K562 (cell line): ENCODE measurements at regions not wholly inside any gene's neighbourhood (a gene's known extent, or its start where the extent isn't known, plus 50 kb on each side); places are given as distances from the start of the nearest gene placed in this dataset.

ENCODE experiments used
- CTCF ChIP-seq, 3 experiments: IDR thresholded peaks in 2 of 3; conservative IDR thresholded peaks in 1 of 3; 2 replicates each; pipeline ENCODE4 v1.5.1; 2011 to 2012; ENCODE audit warnings: low read length in 3 of 3, mild to moderate bottlenecking in 3 of 3, control low read depth in 2 of 3, improper control_type of control experiment in 1 of 3, inconsistent platforms in 1 of 3, low read depth in 1 of 3, mixed read lengths in 1 of 3, moderate library complexity in 1 of 3; ENCODE audit not compliant: insufficient read depth in 2 of 3
- GABPA ChIP-seq: fragments of 200-800 bp; sonication (Bioruptor generic); conservative IDR thresholded peaks from 2 replicates; pipeline ENCODE4 v1.6.1; 2016; ENCODE audit warnings: low read depth, missing genetic modification characterization, missing compliant biosample characterization
- KDM5B ChIP-seq: fragments of 200-600 bp; sonication (generic); IDR thresholded peaks from 2 replicates; pipeline ENCODE4 v1.6.1; 2012; ENCODE audit warnings: low read depth, mild to moderate bottlenecking, moderate library complexity, low read length, control low read depth, inconsistent platforms; ENCODE audit not compliant: insufficient replicate concordance
- POLR2AphosphoS5 ChIP-seq: IDR thresholded peaks from 2 replicates; pipeline ENCODE4 v1.6.1; 2011; ENCODE audit warnings: mild to moderate bottlenecking, low read depth, low read length, moderate library complexity; ENCODE audit not compliant: control insufficient read depth, insufficient read depth
- UBTF ChIP-seq, 2 experiments: IDR thresholded peaks; 2 replicates each; pipeline ENCODE4 v1.6.1; 2012; ENCODE audit warnings: improper control_type of control experiment in 2 of 2, low read depth in 2 of 2, low read length in 2 of 2, borderline replicate concordance in 1 of 2
- TF ChIP-seq, protein P1 (sequence below): fragments of 250-450 bp; sonication (Bioruptor Pico); IDR thresholded peaks from 2 replicates; pipeline ENCODE4 v1.8.0; 2021; ENCODE audit warnings: moderate library complexity, mild to moderate bottlenecking, inconsistent platforms

DNA sequence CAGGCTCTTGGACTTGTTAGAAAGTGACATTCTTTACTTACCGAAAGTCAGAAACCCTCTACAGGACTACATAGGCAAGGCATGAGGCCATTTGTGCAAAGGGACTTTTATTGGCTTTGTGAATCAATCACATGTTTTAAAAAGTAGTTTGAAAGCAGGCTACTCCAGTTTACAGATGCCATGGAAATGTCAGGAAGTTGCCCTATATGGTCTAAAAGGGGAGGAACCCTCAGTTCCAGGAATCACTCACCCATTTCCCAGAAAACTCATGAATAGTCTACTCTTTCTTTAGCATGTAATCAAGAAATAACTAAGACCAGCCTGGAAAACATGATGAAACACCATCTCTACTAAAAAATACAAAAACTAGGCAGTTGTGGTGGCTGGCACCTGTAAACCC is 51.0 kb upstream of the MKRN3 start:
- TF ChIP-seq, protein P1, sequence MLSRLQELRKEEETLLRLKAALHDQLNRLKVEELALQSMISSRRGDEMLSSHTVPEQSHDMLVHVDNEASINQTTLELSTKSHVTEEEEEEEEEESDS (CRISPR knock-in tag), result no peak
- no peak for TF ChIP-seq GABPA (tag)
- no peak for TF ChIP-seq KDM5B
- no peak for TF ChIP-seq CTCF (IDR thresholded peaks at IDR 0.05 in 2 of 3, conservative IDR thresholded peaks at IDR 0.05 in 1 of 3; ENCODE audit: insufficient read depth in 2 of 3, low read depth in 1 of 3, low read length in 3 of 3)
- TF ChIP-seq POLR2AphosphoS5, result no peak
- no peak for TF ChIP-seq UBTF (IDR thresholded peaks at IDR 0.05; ENCODE audit: borderline replicate concordance in 1 of 2, low read depth in 2 of 2, low read length in 2 of 2)
